ENCODE measurements at regions not wholly inside any gene's neighbourhood (a gene's known extent, or its start where the extent isn't known, plus 50 kb on each side); places are given as distances from the start of the nearest gene placed in this dataset.
A peak's percentile ranks its signal among the peaks of the same experiment; 100 is the strongest.
"Not testable (repeated sequence)": the region's sequence is repeated elsewhere in the genome, so short reads cannot be mapped to it uniquely, and the experiment has no call there.

GRCh38 chr10:35813219-35813618 is 171.1 kb upstream of the FZD8 start:
- DNase-seq, result no peak

- no peak for DNase-seq
Measured at GRCh38 chr10:35808344-35808743, 166.2 kb upstream of the FZD8 start.

GRCh38 chr10:35803046-35803445 is 160.9 kb upstream of the FZD8 start:
- DNase-seq, result no peak

- no peak for DNase-seq
Measured at GRCh38 chr10:35797187-35797586, 155.1 kb upstream of the FZD8 start.

- no peak for DNase-seq
Measured at GRCh38 chr10:35795131-35795824, 153.2 kb upstream of the FZD8 start.

- no peak for DNase-seq
Measured at GRCh38 chr10:35794703-35795102, 152.6 kb upstream of the FZD8 start.

GRCh38 chr10:35792291-35792690 is 150.2 kb upstream of the FZD8 start:
- DNase-seq, result no peak

GRCh38 chr10:35789996-35790395 is 147.9 kb upstream of the FZD8 start:
- no peak for DNase-seq

- no peak for DNase-seq
Measured at GRCh38 chr10:35784751-35785150, 142.7 kb upstream of the FZD8 start.

- DNase-seq, result no peak
Measured at GRCh38 chr10:35783305-35783838, 141.3 kb upstream of the FZD8 start.

- DNase-seq, result peak; percentile 8
Measured at GRCh38 chr10:35781643-35782035, 139.5 kb upstream of the FZD8 start.

GRCh38 chr10:35780970-35781642 is 139.0 kb upstream of the FZD8 start:
- no peak for DNase-seq

GRCh38 chr10:35778306-35778705 is 136.2 kb upstream of the FZD8 start:
- DNase-seq, result no peak

GRCh38 chr10:35776557-35776956 is 134.5 kb upstream of the FZD8 start:
- not testable (repeated sequence) for DNase-seq

GRCh38 chr10:35774109-35774508 is 132.0 kb upstream of the FZD8 start:
- no peak for DNase-seq

GRCh38 chr10:35770817-35771355 is 128.8 kb upstream of the FZD8 start:
- DNase-seq, result no peak

- no peak for DNase-seq
Measured at GRCh38 chr10:35769795-35770194, 127.7 kb upstream of the FZD8 start.

- no peak for DNase-seq
Measured at GRCh38 chr10:35768731-35769130, 126.6 kb upstream of the FZD8 start.

GRCh38 chr10:35768011-35768410 is 125.9 kb upstream of the FZD8 start:
- DNase-seq, result no peak

GRCh38 chr10:35765996-35766395 is 123.9 kb upstream of the FZD8 start:
- no peak for DNase-seq

- no peak for DNase-seq
Measured at GRCh38 chr10:35765066-35765527, 123.0 kb upstream of the FZD8 start.

- no peak for DNase-seq
Measured at GRCh38 chr10:35762311-35763030, 120.4 kb upstream of the FZD8 start.

GRCh38 chr10:35758076-35758475 is 116.0 kb upstream of the FZD8 start:
- DNase-seq, result no peak
